Femur (tissue), 1 donor: ENCODE measurements at regions not wholly inside any gene's neighbourhood (a gene's known extent, or its start where the extent isn't known, plus 50 kb on each side); places are given as distances from the start of the nearest gene placed in this dataset.
A peak's percentile ranks its signal among the peaks of the same experiment; 100 is the strongest.

Source experiments
- DNase-seq: peaks from one replicate; pipeline ENCODE4 v3.0.0-alpha.2; 2017

DNA sequence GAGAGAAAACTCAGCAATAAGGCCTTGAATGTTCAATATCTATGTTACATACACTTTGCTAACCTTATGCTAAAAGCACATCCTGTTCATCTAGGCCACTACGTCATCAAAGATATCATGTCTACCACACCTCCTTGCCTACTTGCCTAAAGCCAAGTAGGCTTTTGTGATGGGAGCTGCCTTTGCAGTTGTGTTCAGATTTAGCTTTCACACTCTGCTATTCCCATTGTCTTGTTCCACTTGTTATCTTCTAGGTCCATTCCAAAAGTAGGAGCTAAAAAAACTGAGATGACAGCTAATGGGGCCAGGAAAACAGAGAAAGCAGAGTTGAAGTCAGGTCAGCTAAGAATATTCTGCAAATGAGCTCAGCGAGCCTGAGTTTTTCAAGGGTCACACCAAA is 153.6 kb upstream of the EDNRA start:
- DNase-seq, result no peak

DNA sequence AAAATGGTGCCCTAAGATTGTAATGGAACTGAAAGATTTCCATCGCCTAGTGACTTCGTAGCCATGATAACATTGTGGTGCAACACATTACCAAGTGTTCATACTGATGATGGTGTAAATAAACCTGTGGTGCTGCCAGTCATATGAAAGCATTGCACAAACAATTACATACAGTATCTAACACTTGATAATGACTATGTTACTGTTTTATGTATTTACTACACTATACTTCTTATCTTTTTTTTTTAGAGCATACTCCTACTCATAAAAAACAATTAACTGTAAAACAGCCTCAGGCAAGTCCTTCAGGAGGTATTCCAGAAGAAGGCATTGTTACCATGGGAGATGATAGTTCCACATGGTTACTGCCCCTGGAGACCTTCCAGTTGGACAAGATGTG is 152.7 kb upstream of the EDNRA start:
- DNase-seq, result no peak

- no peak for DNase-seq
These were observed 152.0 kb upstream of the EDNRA start for GRCh38 chr4:147328756-147329446.

DNA sequence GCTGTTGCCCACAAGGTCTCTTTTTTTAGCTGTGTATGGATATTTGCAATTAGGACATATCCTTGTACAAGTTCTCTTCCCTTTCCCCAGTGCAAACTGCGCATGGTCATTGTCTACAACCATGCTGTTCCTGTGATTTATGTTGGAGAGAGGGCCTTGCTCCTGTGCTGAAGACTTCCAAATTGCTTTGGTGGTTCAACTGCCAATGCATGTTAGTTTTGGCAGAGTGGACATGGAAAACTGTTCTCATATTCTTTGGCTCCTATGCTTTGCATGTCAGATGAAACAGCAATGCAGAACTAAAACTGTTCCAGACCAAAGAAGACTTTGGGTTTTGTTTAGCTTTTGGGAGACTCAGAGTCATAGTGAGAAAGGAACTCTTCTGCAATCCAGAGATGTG is 148.8 kb upstream of the EDNRA start:
- DNase-seq, result peak; percentile 70

DNA sequence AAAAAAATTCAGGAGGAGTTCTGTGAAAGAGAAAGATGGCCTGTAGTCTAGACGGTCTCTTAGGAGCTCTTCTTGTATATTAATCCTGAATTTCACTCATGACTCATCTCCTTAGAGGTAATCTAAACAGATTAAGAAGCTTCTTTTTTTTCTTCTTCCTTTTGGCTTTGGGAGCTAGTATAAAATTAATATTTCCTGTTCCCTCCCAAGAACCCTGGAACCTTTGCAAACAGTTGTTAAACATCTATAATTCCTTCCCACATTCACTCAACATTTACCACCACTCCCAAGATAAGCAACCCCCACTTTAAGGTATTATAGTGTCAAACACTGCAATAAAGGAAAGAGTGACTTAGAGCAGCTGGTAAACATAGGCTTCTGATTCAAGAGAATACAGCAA is 146.4 kb upstream of the EDNRA start:
- no peak for DNase-seq

- no peak for DNase-seq
These were observed 145.7 kb upstream of the EDNRA start for GRCh38 chr4:147335183-147335582.

GRCh38 chr4:147336252-147336651 is 144.6 kb upstream of the EDNRA start:
- no peak for DNase-seq

DNA sequence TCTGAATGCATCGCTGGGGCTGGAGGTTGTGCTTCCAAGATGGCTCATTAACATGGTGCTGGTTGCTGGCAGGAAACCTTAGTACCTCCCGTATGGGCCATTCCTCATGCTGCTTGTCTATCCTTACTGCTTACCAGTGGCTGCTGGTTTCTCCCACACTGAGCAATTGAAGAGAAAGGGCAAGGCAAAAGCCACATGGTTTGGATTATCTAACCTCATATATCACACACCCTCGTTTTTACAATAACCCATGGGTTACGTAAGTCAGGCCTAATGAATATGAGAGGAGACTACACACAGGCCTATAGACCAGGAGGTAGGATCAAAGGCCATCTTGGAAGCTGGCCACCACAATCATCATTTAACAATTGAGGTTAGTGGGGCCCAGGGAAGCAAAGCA is 141.8 kb upstream of the EDNRA start:
- no peak for DNase-seq

DNA sequence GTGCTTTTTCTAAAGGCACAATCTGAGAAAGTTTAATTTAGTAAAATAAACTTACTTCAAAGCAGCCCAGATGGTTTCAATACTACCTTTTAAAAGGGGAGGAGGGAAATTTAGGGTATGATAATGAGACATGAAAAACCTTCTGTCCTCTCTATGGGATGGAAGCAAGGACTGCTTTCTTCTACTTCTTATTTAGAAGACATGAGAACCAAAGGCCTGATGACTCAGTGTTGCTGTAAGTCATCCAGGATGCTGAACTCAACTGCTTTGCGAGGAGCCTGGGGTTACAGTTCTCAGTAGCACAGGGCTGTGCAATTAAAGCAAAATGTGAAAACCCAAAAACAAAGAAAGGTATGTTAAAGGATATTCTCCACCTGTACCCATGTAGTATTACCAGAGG is 140.8 kb upstream of the EDNRA start:
- no peak for DNase-seq

DNA sequence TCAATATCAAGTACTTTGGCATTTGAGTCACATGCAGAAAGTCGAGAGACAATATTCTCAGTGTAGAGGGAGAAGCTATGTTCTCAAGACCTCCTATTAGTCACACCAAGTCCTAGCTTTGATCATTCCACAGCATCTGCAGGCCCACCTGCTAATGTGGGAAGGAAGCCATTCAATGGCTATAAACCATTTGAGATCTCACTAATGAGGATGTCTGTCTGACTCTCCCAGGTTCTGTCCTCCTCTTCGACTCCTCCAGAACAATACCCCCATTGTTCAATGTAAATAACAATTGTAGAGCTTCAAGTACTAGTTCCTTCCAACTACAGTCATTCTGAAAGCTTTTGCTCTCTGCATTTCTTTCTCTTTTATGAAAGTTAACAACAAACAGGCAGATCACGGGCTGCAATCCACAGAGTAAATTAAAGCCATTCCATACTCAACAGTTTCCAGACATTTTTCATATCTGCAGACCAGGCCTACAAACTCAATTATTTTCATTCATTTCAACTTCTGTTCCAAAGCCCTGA is 140.2 kb upstream of the EDNRA start:
- DNase-seq, result no peak

DNA sequence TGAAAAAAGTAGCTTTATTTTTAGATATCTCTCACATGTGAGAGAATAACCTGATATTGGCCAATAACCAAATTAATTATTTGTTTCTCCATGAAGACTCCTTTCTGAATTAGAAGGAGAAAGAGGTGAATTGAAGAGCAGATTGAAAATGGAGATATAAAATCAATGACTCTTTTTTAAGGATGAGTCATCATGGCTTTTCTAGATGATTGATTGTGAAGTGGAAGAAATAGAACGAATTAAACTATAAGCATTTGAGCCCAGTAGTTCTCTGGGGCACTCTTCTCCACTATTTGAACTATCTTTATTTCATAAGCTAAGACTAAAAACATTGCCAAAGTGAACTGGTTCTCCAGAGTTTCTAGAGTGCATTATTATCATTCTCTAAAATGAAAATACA is 137.2 kb upstream of the EDNRA start:
- no peak for DNase-seq

DNA sequence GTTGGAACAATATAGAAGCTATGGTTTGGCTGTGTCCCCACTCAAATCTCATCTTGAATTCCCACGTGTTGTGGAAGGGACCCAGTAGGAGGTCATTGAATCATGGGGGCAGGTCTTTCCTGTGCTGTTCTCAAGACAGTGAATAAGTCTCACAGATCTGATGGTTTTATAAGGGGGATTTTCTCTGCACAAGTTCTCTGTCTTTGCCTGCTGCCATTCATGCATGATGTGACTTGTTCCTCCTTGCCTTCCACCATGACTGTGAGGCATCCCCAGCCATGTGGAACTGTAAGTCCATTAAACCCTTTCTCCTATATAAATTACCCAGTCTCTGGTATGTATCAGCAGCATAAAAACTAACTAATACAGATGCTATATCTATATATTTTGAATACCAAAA is 135.2 kb upstream of the EDNRA start:
- DNase-seq, result no peak

DNA sequence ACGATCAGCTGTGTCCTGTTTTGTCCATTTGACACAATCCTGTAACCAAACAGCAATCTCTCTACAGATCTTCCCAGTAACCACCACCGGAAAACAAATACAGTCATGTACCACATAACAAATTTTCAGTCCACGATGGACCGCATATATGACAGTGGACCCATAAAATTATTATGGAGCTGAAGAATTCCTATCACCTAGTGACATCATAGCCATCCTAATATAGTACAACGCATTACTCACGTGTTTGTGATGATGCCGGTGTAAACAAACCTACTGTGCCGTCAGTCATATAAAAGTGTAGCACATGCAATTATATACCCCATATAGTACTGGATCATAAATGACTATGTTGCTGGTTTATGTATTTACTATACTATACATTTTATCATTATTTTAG is 133.7 kb upstream of the EDNRA start:
- no peak for DNase-seq

GRCh38 chr4:147349193-147349592 is 131.7 kb upstream of the EDNRA start:
- no peak for DNase-seq

- DNase-seq, result no peak
These were observed 129.7 kb upstream of the EDNRA start for GRCh38 chr4:147351083-147351787.

DNA sequence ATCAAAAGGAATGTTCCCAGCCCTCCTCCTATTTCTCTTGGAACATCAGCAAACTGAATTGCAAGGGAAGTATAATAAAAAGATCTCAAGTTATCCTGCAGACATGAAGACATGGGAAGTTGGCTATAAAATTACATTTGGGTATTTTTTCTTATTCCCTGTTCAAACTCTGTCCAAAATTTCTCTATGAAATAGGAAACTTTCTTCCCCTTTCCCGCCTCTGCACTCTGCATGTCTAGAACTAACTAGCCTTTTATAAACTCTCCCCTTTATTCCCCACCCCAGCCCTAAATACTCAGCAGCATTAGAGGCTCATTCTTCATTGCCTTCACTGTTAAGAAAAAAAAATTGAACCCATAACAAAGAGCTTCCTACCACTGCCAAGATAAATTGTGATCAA is 126.7 kb upstream of the EDNRA start:
- no peak for DNase-seq

- DNase-seq, result no peak
These were observed 125.8 kb upstream of the EDNRA start for GRCh38 chr4:147355032-147355656.

DNA sequence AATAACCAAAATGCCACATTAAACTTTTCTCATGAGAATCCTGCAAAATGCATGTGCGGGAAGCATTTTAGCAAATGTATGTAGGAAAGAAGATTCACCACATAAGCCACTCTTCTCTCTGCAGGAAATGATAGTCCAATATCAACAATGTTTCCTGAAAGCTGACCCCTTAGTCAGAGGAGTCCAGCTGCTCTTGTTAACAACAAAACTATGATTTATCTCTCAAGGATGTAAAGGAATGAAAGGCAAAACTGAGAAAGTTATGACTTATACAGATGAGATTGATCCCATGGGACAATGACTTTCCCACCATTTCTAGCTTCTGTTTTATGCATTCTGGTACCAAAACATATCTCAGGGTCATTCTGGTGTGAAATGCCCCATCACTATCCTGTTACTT is 125.0 kb upstream of the EDNRA start:
- no peak for DNase-seq

DNA sequence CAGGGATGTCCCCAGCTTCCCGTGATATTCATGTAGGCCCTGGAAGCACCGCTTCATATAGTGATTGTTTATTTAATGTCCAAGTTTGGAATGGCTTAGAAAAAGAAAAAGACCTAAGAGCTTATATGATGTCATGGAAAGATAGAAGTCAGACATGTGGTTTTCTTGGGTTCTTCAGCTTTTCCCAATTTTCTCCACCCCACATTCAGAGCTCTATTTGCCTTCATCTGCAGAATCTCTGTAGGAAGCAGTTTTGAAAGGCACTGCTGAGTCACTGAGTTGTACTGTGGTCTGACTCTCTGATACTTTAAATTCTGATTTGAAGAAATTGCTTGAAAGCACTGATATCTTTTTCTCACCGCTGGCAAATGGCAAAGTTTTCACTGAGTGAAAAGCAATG is 120.6 kb upstream of the EDNRA start:
- DNase-seq, result no peak

DNA sequence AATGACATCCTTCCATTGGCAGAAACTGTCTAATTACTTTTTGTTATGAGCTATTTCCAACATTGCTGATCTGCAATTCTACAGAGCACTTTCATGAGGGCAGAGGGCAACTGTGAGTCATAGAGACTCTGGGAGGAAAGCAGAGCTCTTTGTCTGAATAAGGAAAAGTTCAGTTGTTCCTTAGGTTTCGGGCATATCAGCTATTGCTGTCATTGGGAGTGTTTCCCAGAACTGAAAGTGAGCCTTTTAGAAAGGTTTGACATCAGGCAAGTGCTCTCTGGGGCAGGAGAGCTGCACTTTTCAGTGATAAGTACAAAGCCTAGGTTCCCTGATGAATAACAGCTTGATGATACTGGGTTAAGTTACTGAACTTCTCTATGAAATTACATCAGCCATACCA is 119.2 kb upstream of the EDNRA start:
- no peak for DNase-seq

DNA sequence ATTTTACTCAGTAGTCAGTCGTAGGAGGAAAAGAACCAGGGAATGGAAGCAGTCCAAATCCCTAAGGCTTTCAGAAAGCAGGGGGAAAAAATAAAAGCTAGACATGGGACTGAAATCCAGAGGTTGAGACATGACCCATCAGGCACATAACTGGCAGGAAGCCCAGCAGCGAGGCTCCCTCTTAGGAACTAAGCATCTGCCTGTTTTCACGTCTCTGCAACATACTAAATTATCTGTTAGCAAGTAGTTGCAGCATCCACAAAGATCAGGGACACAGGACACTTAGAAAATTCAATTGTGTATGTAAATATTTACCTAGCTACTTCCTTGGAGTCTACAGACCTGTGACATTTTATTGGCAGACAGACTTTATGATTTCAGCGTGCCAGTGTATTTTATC is 118.0 kb upstream of the EDNRA start:
- peak; percentile 57 for DNase-seq

DNA sequence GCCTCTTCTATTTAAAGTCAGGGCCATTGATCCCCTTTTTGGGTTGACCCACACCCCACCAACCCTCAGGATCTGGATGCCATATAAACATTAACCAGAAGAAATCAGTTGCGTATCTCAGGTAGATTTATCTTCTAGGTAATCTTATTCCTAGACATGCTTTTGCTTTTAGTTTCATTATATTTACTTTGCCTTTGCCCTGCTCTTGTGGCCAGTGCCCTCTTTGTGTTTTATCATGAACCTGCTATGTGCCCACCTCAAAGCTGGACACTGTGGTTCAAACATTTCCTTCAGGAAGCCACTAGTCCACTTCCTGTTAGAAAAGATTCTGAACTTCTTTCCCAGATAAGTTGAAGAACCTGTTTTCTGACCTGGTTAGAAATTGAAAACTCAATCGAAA is 117.4 kb upstream of the EDNRA start:
- DNase-seq, result no peak

DNA sequence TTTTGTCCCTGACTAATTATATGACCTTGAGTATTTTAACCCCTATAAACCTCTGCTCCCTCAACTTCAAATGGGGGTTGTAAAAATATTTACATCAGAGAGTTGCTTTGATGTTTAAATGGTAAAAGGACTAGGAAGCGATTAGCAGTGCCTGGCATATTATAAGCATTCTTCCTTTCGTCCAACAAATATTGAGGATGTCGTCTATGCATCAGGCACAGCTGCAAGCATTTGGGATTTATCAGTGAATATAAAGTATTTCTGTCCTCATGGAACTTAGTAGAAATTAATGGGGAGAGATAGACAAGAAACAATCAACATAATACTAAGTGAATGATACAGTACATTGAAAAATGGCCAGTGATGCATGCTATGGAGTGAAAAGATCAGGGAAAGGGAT is 115.5 kb upstream of the EDNRA start:
- DNase-seq, result no peak

- no peak for DNase-seq
These were observed 114.7 kb upstream of the EDNRA start for GRCh38 chr4:147366164-147366563.
